ENCODE measurements at regions not wholly inside any gene's neighbourhood (a gene's known extent, or its start where the extent isn't known, plus 50 kb on each side); places are given as distances from the start of the nearest gene placed in this dataset.

- DNase-seq = peak; percentile 2
These were observed 163.5 kb upstream of the GYPA start for GRCh38 chr4:144304025-144304424.

GRCh38 chr4:144310535-144310934 lies 170.0 kb upstream of the GYPA start:
- DNase-seq = no peak

DNA sequence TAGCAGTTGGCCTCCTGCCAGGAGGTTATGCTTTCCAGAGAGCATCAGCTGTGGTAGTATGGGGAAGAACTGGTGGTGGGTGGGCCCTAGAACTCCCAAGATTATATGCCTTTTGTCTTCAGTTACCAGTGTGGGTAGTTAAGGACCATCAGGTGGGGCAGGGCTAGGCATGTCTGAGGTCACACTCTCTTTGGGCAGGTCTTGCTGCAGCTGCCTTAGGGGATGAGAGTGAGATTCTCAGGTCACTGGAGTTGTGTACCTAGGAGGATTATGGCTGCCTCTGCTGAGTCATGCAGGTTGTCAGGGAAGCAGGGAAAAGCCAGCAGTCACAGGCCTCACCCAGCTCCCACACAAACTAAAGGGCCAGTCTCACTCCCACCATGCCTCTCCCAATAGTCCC lies 172.9 kb upstream of the GYPA start:
- no peak for DNase-seq

GRCh38 chr4:144316869-144317268 lies 176.4 kb upstream of the GYPA start:
- DNase-seq = no peak

DNA sequence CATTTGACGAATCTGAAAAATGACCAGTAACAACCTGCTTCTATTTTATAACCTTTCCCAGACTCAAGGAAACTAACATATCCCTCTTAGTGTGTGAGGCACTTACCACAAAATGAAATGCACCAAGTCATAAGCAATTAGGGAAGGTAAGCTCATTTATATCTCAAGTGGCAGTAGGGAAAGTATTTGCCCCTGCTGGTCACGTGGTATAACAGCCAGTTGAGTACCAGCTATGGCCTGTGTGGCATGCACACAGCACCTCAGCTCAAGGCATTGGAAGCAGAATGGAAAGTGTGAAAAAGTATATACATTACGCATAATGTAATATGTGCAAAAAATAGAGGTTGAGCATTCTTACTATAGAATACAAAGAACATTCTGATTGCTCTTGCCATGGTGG lies 178.3 kb upstream of the GYPA start:
- DNase-seq = no peak

- no peak for DNase-seq
These were observed 196.1 kb upstream of the GYPA start for GRCh38 chr4:144336633-144337032.

- DNase-seq = no peak
These were observed 197.6 kb upstream of the GYPA start for GRCh38 chr4:144338148-144338547.

DNA sequence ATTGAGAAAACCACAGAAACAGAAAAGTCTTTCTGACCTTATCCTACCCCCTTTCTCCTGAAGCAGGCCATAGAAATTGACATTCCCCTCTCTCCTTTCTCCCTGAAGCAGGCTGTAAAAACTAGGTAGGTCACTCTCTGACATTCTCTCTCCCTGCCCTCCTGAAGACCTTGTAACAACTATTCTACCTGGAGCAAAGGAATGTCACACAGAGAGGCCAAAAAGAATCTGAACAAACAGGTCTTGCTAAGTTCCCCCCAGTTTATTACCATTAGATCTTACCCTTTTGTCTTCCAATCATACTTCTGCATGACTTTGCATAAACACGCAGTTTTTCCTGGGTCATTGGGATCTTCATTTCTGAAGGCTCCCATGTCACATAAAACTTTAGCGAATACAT lies 198.3 kb upstream of the GYPA start:
- DNase-seq = no peak

- DNase-seq = no peak
These were observed 200.4 kb upstream of the GYPA start for GRCh38 chr4:144340931-144341330.

DNA sequence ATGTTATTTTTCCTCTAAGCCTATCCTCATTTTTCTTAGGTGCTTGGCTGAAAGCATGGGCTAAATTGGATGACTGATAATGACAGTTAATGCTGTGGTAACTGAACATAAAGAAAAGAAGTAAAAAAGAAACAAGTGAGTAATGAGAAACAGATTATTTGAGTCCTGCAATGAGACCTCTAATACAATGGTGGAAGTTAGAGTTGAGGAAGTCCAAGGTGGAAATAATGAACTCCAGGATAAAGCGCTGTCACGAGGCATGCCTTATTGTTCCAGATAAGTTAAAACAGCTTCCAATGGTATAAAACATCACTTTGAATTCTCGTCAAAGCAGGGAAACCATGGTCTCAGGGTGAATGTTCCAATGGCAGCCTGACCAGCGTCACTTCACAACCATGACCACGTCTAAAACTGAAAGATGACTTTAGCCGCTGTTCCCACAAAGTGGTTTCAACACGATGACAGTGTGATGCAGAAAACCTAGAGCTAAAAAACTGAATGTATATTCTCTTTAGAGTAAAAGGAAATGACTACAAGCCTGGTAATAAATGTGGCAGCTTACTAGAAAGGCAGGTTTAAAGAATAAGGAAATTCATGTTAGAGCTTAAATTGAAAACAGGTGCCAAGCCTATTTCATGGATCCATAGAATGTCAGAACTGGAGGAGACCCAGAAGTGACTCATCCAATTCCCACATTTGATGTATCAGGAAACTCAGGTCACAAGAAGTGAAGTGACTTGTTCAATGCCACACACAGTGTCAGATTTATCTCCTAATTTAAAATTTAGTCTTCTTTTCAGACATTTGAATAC lies 202.6 kb upstream of the GYPA start:
- DNase-seq = peak; percentile 78

- no peak for DNase-seq
These were observed 206.6 kb upstream of the GYPA start for GRCh38 chr4:144347121-144347520.

DNA sequence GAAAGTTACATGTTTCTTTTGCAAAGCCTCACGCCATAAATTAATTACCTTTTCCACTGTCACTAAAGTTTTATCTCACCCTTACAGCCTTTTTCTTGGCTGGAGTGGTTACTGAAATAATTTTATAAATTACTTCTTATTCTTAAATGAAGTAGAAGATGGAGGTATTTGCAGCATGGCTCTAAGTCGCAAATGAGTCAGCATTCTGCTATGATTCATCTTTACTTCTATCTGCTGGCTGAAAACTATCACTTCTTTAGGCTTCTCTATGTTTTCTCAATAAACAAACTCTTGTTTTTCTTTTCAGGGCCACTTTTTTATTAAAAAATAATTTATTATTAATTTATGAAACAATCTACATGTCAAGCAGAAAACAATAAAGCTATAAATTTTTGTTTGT lies 210.2 kb upstream of the GYPA start:
- DNase-seq = peak; percentile 81

DNA sequence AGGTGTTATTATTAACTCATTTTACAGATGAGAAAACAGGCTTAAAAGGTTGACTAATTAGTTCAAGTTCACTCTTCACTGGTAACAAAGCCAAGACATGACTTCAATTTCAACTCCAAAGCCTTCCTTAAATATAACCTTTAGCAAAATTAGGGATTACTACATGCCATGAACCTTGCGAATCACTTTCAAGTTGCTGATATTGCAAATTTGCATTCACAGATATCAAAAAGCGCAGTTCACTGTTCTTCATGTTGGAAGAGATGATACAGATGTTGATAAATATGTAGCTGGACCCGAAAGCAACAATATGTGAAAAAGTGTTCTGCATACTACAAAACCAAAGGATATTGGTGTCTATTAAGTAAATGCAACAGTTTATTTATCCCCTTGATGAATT lies 210.8 kb upstream of the GYPA start:
- no peak for DNase-seq

DNA sequence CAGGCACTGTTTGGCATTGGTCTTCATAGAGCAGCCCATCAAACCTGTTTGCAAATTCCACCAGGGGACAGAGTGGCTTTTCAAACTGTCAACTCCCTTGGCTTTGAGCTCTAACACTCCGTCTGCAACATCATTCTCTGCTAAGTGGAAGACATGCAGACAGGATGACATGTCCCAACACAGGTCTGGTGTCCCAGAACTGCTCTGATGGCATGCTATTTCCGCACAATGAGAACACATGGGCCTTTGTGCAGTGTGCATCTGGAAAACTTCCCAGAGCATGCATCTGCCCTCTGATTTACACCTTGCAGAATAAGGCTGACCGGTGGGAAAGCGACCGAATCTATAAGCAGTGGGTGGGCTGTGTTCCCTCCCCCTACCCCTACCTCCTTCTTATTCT lies 212.8 kb upstream of the GYPA start:
- DNase-seq = no peak

GRCh38 chr4:144355811-144356757 lies 215.6 kb upstream of the GYPA start:
- peak; percentile 100 for DNase-seq

DNA sequence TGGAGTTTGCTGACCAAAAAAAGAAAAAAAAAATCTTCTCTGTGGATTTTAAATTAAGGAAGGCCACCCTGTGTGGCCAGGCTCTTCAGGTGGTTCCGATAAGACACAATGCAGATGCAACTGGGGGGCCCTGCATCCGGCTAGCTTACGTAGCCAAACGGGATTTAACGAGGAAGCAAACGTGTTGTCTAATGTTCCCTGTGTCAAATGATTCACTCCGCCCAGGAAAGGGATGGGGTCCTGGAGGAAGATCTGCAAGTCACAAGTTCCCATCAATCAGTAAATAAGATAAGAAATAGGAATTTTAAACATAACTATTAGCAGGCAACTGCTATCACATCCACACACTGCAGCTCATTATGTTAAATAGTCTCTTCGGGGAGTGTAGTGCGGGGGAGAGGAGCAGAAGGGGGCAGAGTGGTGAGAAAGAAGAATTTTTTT lies 216.4 kb upstream of the GYPA start:
- DNase-seq = no peak

DNA sequence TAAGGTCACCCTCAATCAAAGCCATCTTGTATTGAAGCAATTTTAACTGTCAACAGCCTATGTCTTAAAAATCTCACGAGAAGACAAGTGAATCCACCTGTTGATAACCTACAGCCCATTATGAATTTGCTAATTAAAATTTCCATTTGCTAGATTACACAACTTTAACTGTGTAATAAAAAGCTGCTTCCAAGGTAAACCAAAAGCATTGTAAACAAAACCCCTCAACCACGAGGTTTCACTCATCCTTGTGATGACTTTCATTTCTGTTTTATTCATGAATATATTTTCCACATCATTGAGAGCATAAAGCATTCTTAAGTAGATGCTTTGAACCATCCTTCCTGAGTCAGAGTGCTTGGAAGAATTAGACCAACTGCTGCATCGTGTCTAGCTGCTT lies 217.5 kb upstream of the GYPA start:
- DNase-seq = no peak

DNA sequence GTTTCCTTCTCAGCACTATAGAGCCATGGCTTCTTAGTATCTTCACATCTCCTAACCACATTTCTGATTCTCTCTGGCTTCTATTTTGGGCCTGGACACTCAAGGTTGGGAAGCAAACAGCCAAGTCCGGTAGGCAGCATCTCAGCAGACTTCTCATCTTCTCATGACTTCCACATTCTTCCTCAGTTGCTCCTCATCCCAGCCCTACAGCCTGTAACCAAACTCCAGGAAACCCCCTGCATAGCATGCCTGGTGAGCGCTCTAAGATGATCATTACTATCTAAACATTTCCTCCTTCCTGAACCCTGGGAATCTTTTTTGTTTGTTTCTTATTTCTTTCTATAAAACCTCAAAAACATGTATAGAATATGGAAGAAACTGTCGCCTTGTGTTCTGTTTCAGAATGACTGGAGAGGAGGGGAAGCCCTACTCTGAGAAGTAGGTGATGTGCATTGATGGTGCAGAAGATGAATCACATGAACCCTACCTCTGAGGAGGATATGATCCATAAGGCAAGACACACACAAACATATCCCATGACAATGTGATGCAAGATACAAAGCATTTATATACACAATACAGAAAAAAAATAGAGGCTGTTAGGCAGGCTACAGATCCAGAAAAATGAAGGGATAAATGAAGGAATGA lies 219.8 kb upstream of the GYPA start:
- peak; percentile 64 for DNase-seq

- DNase-seq = no peak
These were observed 221.8 kb upstream of the GYPA start for GRCh38 chr4:144362366-144362765.

DNA sequence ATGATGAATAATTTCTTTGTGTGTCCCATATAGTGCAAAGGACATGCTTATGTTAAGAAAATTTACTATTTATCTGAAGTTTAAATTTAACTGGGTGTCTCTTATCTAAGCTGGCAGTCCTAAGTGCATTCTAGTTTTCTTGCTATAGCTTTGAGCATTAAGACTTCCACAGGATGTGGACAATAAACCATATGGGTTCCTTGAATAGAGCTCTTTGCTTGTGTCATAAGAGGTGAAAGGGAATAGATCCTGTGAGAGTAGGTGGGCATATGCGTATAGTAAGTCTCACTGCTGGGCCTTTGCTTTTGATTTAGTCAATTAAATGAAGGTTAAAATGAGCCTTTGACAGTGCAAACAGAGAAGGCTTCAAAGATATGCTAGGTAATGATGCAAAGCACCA lies 223.4 kb upstream of the GYPA start:
- no peak for DNase-seq

DNA sequence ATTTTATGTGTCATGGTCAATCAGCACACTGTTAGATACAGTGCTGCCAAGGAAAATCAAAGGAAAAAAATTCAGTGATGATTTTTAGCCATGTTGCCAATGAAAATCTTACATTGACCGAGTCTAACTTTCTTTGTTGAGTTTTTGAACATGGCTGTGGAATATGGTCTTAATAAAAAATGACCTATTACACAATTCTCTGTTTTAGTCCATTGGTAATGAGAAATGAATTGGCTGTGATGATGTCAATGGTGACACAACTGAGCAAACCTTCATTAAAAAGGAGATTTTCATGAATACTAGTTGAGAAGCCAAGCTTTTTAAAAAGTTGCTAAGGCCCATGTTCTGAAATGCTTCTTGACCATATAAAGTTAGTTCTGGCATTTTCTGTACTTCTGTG lies 225.9 kb upstream of the GYPA start:
- DNase-seq = no peak

DNA sequence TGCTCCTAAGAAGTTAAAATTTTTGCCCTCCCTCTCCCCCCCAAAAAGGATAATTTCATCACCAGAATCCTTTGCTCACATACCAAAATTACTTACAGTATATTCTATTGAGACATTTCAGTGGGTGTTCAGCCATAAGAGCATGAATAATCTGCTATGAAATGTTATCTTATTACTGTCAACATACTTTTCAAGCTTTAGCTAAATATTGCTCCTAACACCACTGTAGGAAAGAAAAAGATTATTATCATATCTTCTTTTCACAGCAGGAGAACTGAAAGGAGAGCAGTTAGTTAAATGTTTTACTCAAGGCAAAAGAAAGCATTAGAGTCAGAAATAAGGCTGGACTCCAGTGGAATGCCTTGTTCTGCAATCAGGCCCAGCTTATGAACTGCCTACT lies 231.0 kb upstream of the GYPA start:
- DNase-seq = peak; percentile 78

DNA sequence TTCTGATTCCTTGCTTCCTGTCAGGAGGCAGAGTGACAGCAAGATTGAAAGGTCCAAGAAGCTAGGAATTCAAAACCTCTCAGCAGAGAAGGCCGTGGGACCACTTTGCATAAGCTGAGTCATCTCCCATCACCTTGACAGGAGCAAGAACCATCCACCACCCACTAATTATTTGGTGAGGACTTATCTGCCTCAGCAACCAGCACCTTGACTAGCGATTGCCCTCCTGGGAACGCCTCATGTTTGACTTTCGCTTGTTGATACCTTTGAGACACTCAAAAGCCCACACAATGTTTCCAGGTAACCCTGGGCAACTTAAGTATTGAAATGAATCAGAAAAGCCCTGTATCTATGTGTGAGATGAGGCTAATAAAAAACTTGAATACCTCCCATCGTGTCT lies 233.5 kb upstream of the GYPA start:
- DNase-seq = no peak

Data from fibroblast of skin of back (primary cell).